GM19035 (cell line): ENCODE measurements at regions not wholly inside any gene's neighbourhood (a gene's known extent, or its start where the extent isn't known, plus 50 kb on each side); places are given as distances from the start of the nearest gene placed in this dataset.
"Not testable (repeated sequence)": the region's sequence is repeated elsewhere in the genome, so short reads cannot be mapped to it uniquely, and the experiment has no call there.

Experiments
- ATAC-seq: cut with Tn5 transposase; IDR thresholded peaks from one replicate; pipeline ENCODE4 v1.9.1; 2021; ENCODE audit not compliant: unreplicated experiment

DNA sequence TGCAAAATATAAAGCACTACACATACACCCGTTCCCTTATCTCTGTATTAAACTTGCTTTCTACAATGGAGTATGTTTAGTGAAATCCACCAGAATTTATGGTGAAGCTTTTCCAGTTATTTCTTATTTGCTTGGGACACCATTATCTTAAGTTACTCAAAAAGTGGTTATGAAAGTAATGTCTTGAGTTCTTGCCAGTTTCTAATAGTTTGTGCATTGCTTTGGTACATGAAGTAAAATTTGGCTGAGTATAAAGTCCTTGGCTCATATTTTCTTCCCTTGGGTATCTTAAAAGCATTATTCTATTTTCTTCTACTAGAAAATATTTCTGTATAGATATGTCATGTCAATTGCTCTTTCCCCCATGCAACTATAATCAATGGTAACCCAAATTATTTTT lies 85.2 kb downstream of the POLR1F start:
- ATAC-seq: no peak

DNA sequence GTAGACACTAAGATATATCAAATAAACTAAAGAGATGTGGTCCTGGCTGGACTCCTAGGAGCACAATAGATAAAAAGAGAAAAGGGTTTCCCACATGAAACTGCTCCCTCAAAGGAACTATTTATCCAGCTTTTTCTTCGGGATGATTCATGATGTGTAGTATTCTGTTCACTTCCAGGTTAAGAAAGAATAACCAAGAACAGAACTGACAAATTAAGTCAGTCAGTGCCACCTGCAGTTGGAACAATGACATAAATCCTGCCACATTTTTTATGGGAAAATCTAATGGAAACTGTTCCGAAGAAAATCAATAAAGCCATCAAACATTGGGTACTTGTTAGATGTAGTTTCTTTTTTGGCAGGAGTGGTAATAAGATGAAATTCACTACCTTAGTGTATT lies 87.1 kb downstream of the POLR1F start:
- no peak for ATAC-seq

DNA sequence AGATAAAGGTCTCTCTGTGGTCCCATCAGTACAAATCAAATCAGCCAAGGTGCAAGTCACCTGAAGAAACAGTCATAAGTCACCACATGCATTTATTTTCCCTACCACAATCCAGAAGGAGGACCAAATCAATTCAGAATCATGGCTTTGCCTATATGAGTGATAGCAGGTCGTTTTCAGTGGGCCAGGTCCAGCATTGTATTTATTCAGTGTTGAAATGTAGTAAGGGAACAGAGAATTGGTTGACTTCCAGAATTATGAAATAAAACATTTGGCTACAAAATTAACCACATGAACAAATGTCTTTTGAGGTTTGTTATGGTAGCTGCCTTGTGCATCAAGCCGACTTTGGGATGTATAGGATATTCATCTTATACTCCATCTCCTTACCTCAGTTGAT lies 88.4 kb downstream of the POLR1F start:
- no peak for ATAC-seq

DNA sequence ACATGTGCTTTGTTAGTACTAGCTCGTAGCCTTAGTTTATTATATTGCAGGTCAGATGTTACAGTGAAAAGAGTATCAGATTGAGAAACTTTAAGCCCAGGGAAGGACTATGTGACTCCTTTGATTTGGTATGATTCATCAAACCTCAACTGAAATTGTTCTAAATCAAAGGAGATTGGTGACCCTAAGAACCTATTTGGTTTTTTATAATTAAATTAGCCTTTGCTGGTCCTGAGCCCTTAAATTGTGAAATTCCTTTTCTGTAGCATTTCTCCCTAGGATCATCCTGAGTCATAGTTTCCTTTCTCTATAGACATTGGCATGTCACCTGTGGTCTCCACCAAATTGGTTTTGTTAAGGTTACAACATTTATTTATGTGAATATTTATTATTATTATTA lies 89.7 kb downstream of the POLR1F start:
- ATAC-seq: no peak

DNA sequence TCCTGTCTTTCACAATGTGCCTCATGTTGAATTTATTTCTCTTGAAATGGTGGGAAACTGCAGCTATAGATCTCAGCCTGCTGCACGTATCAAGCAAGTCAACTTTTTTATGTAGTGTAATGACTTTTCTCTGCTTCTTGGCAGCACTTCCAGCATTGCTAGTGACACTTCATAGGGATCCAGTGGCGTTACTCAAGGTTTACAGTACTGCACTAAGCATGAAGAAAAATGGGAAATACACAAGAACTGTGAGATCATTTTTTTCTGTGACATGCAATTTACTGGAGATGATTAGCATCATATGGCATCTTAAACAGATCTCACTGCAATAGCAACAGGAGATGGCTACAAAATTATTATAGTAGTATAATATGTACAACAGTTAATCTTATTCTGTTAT lies 90.9 kb downstream of the POLR1F start:
- ATAC-seq: no peak

DNA sequence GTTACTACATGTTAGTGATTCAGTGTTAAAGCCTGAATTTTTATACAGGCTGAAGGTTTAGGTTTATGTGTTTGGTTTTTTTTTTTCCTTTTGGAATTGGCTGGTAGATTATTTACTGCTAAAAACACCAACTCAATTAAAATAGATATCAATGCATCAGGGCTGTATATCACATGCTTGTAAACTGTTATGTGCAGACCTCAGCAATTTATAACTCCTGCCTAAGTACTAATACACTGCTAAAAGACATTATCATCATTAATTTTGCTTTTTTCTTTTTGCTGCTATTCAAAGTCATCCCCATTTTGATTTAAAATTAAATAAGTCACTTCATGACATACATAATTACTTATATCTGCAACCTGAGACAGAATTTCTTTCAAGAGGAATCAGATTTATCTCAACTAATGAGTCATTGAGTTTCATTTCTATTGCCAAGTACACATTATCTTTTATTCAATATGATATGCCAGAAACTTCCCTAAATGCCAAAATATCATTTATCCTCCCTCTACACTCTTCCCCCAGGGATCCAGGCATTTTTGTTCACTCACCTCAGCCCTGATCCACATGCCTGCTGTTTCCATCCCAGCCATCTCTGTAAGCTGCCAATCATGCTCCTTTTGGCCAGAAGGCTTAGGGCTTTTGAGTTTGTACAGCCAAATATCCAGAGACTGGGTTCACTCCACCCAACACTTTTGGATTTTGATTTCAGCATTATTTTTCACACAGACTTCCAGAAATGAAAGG lies 98.5 kb downstream of the POLR1F start:
- no peak for ATAC-seq

DNA sequence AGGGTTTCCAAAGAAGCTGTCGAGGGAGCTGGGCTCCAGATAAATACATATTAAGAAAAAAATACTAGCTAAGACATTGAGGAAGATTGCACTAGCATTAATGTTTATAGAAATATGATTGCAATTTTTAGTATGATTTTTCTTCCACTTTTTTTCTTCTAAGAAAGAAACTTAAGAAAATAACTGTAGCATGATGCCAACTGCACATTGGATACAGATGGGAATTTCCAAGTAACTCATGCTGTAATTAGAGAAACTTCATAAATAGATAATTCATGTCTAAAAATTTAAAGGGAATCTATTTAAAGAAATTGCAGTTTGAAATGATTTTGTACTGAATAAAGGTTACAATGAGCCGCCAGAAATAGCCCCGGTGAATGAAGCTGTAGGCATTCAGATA lies 119.4 kb downstream of the POLR1F start:
- no peak for ATAC-seq

DNA sequence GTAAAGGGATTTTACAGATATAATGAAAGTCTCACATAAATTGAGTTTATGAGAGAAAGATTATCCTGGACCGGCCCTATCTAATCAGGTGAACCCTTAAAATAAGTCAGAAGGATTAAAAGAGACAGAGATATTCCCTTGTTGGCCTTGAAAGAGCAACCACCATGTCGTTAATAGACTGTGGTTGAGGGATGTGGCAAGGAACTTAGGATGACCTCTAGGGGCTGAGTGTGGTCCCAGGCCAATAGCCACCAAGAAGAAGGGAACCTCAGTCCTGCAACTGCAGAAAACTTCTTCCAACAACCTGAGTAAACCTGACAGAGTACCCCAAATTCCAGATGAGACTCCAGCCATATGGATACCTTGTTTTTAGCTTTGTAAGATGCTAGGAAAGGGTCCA lies 121.5 kb downstream of the POLR1F start:
- peak; percentile 67 for ATAC-seq

DNA sequence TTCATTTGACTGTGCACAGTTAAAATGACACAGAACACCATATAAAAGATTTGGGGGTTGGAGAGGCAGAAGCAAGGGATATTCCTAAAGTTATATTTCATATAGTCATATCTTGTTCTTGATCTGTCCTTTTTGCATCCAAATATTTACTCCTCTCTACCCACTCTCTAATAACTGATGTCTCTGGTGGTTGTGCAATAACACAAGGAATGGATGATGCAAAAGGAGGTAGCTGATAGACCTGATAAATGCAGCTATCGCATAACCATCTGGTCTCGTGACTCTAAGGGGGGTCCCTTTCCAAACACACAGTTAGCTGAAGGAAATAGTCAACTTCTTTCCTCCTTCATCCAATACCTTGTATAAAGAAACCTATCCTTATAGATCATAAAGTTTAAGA lies 123.1 kb downstream of the POLR1F start:
- ATAC-seq: no peak

DNA sequence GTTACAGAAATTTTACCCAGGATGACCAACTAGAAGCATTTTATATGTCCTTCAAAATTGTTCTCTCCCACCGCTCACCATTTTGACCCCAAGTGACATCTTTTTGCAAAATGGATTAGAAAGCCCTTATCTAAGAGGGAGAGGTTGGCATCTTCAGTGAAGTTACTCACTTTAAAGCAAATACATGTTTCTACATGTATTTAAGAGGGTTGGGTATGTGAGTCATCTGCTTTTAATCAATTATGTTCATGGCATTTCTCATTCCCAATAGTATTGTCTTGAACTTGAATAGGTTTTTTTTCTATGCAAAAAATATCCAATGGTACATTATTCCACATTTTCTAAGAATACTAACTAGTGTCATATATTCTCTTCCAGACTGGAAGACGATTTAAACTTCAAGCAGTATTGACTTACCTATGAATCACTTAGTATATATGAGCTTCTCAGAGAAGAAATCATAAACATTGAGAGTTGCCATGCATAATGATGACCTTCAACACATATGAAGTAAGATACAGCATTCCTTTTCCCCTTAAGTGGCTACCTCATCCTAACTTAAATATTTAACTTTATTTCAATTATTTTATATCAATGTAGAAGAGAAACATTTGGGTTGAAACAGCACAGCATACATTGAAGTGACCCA lies 132.8 kb downstream of the POLR1F start:
- no peak for ATAC-seq

DNA sequence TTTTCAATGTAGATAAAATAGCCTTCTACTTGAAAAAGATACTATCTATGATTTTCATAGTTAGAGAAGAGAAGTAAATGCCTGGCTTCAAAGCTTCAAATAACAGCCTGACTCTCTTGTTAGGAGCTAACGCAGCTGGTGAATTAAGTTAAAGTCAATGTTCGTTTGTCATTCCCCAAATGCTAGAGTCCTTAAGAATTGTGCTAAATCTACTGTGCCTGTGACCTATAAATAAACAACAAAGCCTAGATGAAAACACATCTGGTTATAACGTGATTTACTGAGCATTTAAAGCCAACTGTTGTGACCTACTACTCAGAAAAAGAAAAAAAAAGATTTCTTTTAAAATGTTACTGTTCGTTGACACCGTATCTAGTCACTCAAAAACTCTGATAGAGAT lies 134.7 kb downstream of the POLR1F start:
- ATAC-seq: no peak

DNA sequence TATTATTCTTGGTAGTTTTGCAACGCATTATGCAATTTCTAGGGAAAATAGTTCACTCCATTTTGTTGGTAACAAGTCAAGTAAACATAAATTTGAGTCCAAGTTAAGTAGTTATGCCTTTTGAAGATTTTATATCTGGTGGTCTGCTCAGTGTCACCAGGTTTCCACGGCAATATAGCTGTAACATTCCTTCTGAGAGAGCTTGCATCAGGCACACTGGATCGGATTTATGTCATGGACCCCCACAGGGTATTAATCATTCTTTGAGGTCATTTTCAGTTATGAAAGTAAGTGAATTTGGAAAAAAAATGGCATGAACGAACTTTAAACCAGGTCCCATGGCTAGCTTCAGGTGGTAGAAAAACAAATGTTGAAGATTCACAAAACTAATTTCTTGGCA lies 136.3 kb downstream of the POLR1F start:
- no peak for ATAC-seq

DNA sequence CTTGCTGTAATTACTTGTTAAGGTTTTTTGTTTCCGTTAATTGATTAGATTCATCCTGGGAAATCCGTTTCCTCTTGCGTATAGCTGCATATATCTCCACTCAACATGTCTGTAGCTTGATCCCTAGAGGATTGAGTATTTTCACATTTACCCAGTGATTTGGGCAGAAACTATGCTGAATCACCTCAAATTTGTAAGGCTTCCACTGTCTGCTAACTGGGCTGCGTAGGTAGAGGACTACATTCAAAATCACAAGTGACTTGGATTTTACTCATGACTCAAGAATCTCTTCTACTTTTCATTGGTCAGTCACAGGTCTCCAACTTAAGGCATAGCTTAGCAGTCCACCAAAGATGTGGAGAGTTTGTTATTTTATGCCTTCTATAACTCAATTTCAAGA lies 141.8 kb downstream of the POLR1F start:
- ATAC-seq: no peak

DNA sequence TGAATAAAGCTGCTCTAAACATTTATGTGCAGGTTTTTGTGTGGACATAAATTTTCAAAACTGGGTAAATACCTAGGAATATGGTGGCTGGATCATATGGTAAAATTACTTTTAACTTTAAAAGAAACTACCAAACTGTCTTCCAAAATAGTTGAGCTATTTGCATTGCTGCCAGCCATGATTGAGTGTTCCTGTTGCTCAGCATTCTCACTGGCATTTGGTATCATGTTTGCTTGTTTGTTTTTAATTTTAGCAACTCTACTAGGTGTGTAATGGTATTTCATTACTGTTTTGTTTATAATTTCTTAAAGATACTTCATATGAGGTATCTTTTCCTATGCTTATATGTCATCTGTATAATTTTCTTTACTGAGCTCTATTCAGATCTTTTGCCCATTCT lies 143.2 kb downstream of the POLR1F start:
- ATAC-seq: no peak

DNA sequence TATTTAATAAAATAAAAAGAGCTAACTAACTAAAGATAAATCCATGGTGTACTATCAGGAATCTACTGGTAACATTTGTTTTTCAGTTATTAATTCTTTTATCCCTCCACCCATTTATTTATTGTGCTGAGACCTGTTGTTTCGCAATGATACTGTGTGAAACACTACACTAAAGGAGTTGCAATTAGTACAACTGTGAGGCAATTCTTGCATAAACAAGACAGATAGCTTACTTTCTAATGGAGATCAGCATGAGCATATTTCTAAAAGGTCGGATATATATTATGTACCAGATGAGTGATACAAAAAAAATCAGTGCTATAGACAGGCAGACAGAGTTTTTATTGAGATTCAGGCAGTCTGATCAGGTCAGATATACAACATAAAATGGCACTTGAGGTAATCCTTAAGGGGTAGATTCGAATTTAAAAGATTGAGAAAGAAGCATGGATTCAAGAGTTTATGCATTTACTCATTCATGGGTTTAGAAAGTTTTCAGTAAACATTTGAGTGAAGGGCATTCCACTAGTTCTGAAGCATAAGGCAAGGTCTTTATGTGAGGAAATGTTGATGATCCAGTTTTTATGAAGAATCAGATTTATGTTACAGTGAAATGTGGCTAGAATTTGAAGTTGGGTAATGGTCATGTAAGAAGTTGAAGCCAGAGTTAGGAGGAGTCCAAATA lies 147.6 kb downstream of the POLR1F start:
- ATAC-seq: no peak

DNA sequence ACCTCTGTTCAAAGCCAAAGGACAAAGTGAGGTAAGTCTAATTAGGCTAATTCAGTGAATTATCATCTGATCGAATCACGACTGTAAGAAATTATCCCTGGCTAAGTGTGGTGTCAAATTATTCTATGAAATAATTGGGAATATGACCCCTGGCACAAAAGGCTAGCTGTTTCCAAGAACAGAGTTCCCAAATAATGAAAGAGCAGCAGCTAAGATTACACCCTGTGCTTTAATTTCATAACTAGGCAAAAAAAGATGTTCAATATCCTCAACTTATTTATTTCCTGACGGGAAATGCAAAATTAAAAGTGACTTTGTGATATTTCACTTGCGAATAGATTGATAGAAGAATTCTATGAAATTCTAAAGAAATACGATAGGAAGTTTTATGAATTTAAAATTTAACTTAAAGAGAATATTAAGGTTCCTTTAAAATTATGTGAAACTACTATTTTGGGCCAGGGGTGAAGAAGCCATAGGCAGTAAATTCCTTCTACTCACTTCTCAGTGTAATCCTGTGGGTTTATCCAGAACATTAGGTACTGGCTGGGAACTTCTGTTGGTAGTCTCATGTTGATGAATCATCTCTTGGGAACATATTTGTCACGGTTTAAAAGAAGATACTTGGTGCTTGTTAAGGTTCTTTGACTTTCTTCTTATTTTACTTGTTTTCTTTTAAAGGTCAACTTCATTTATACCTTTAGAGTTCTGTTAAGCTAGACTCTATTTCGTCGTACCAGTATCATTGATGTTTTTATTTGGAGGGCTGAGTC lies 148.5 kb downstream of the POLR1F start:
- no peak for ATAC-seq

DNA sequence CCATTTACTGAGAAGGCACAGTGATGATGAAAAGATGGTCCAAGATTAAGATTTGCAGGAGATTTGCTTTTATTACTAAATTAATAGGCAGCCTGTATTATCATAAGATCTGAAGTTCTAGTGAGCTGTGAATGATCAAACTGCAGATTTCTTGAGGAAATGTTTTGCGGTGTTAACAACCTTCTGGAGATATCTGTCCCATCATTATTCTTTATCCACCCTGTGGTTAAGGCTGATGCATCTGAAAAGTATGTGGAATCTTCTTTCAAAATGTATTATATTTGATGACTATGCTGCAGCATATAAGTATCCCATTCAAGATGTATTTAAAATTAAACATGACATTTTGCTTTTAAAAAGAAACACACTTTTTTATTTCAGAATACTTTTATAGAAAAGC lies 150.3 kb downstream of the POLR1F start:
- ATAC-seq: no peak

DNA sequence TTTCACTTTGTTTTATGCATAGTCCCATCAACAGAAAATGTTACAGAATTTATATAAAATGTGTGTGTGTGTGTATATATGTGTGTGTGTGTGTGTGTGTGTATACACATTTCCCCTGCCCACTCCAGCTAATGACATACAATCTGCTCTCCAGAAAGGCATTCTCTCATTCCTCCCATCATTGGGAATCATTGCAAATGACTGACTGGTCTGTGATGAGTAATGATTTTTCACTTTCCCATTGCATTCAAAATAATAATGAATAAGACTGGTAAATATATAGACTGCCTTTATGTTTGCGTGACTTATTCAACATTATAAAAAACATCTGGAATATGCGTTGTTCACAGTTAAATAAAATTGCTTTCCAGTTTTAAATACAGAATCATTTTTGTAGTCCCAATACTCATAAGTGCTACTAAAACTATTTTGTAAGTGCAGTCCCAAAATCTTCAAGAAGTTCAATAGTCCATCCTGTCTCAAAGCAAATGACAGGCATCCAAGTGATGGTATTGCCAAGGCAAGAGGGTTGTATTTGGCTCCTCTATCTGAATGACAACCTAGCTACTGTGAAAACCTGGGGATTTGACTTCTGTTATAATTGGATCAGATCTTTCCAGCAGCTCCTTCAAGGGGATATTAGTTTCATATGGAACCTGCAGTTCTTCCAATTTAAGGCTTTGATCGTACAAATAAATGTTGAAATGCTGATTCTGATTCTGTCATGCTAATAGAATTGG lies 150.9 kb downstream of the POLR1F start:
- no peak for ATAC-seq

DNA sequence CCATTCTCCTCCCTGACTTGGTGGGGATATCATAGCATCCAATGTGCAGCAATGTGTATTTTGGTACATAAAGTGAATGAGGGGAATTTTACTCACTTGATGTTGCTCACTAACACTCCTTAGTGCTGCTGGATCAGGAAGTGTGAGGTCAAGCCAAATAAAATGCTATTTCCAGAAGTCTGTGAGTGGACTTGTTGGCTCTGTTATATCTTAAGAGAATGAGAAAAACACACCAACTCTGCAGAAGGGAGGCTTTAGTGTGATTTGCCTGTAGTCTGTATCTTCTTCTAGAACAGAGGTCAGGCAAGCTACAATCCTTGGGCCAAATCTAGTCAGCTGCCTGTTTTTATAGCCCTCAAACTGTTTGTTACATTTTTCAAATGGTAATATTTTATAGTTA lies 154.3 kb downstream of the POLR1F start:
- ATAC-seq: no peak

DNA sequence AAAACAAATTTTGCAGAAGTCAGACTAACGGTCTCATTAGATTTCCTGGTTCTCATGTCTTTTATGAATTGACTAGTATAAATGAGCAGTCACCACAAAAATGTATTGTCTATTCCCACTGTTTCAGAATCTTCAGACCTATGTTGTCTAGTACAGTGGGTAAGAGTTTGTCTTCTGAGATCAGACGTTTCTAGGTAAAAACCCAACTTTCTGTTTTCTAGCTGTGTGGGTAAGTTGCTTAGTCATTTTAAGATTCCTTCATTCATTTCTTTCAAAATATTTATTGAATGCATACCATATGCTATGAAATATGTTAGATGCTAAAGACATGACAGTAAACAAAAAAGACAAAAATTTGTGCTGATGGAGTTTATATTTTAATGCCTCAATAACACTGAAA lies 156.3 kb downstream of the POLR1F start:
- no peak for ATAC-seq

DNA sequence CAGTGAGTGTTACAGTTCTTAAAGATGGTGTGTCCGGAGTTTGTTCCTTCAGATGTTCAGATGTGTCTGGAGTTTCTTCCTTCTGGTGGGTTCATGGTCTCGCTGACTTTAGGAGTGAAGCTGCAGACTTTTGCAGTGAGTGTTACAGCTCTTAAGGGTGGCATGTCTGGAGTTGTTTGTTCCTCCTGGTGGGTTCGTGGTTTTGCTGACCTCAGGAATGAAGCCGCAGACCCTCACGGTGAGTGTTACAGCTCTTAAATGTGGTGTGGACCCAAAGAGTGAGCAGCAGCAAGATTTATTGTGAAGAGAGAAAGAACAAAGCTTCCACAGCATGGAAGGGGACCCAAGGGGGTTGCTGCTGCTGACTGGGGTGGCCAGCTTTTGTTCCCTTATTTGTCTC lies 159.6 kb downstream of the POLR1F start:
- ATAC-seq: not testable (repeated sequence)
